GM12874 (cell line): ENCODE measurements at regions not wholly inside any gene's neighbourhood (a gene's known extent, or its start where the extent isn't known, plus 50 kb on each side); places are given as distances from the start of the nearest gene placed in this dataset.

Experiments
- CTCF ChIP-seq: IDR thresholded peaks from 2 replicates; pipeline ENCODE4 v1.5.1; 2011; ENCODE audit warnings: low read depth, mild to moderate bottlenecking, control low read depth, low read length, moderate library complexity; ENCODE audit not compliant: insufficient read depth

DNA sequence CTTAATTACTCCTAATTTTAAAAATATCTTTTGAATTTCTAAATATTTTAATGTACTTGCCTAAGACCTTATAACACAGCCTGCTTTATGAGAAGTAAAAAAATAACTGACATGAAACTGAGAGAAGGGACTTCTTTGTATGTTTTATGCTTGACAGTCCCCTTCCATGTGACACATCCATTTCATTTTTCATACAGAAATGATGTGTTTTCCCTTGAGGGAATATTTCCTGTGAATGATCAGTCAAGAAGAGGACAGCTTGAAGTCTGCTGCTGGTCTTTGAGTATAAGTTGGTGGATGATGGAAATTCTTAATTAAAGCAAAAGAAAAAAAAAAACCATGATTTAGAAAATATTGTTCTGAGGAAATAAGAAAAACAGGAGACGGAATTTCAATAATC is 230.4 kb upstream of the KLHL1 start:
- TF ChIP-seq CTCF: no peak

DNA sequence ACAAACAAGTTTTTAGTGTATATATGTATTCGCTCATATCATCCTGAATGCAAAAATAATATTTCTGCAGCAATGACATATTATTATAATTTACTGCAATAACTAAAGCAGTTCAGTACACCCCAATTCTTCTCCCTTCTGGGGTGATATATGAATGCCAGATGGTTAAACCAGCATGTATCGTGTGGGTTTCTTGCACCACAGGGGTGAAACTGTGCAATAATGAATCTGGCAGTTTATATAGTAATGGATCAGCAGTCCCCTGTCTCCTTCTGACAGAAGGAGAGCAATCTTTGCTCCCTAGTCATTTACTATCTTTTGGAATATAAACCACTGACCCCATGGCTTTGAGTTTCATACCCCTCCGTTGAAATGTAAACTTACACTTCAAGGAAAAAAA is 228.6 kb upstream of the KLHL1 start:
- no peak for TF ChIP-seq CTCF

GRCh38 chr13:70333752-70334151 is 225.5 kb upstream of the KLHL1 start:
- TF ChIP-seq CTCF: no peak

GRCh38 chr13:70330697-70331361 is 222.6 kb upstream of the KLHL1 start:
- no peak for TF ChIP-seq CTCF

DNA sequence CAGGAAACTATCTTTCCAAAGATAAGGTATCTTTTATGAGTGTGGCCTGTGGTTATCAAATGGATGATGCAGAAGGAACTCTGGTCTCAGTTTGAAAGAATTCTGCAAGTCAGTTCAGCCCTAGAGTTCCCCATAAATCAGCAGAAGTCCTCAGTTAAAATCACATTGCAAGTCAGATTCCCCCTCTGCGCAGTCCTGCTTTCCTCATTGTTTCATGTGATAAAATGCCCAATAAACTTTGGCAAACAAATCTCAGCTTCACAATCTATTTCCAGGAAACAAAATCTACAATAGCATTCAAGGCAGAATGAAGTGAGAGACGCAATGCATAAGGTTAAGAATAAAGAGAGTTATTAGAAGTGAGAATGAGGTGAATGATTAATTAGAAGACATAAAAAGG is 216.3 kb upstream of the KLHL1 start:
- no peak for TF ChIP-seq CTCF

DNA sequence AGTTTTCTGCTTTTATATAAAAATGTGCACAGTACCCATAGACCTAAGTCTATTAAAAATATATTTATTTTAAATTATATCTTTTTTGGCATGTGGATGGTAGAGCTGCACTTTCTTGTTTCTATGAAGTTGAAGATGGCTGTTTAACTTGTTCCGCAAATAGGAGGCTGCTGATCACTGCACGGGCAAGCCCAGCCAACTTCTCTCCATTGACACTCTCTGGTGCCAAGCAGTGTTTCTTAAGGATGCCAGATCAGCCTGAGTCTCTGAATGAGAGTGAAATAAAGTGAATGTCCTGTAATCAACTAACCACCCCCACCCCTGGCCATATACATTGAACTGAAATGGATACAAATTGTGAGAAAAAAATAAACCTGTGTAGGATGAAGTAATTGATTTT is 202.9 kb upstream of the KLHL1 start:
- TF ChIP-seq CTCF: no peak

DNA sequence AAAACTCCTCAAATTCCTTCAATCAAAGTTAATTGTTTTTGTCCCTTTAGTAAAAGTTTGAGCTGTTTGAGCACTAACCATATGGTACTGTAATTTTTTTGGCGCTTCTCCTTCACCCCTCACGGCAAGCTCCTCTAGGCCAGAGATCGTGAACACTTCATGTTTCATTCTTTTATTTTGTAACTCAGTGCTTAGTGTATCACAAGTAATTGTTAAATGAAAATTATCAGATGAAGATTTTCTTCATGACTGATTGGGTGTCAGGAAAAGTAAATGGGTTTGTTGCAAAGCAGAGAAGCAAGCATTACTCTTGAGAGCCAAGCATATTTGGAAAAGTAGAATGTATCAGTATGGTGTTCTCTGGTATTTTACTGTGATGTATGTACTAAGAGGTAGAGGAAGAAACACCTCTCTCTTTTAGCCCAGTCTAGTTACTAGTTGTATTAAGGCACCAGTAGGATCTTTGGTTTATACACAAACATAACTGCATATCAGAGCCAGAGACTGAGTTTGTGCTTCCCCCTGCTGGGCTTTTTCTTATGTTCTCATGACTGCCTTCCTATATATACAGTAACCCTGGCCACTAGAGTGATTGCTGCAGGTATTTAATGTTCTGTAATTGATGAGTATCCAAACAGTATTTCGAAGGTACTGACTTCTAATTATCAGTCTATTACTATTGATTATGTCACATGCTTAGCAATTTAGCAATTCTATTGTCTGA is 202.3 kb upstream of the KLHL1 start:
- TF ChIP-seq CTCF: 0 out of 2 replicates have a peak, but pooled peaks have one; percentile 19
